ENCODE measurements at regions not wholly inside any gene's neighbourhood (a gene's known extent, or its start where the extent isn't known, plus 50 kb on each side); places are given as distances from the start of the nearest gene placed in this dataset.

GRCh38 chr11:70725278-70725677 is 326.9 kb downstream of the CTTN start:
- H3K36me3 Mint-ChIP-seq (ENCODE audit: low read depth, unreplicated experiment) = no peaks in the 10 kb centered on the region

GRCh38 chr11:70725739-70726138 is 327.4 kb downstream of the CTTN start:
- no peak for FAIRE-seq
- peaks cover 4% of the 10 kb centered on the region for H3K27me3 ChIP-seq (ENCODE audit: insufficient read depth, low read length)

More at GRCh38 chr11:70725278-70725677, 326.9 kb downstream of the CTTN start:
- H3K4me2 ChIP-seq (ENCODE audit: low read length) = no peak overlapping the region
- no peaks in the 10 kb centered on the region for H3K36me3 ChIP-seq (ENCODE audit: insufficient read depth, low read length)
- no peaks in the 10 kb centered on the region for H3K79me2 ChIP-seq (ENCODE audit: insufficient read depth, low read length)
- TF ChIP-seq EZH2 (IDR thresholded peaks at IDR 0.05; ENCODE audit: insufficient read depth, low read length) = no peak
- TF ChIP-seq CTCF (IDR thresholded peaks at IDR 0.05; ENCODE audit: insufficient read depth, low read depth, low read length) = no peak
- Mint-ChIP-seq H3K27me3 (ENCODE audit: low read depth, unreplicated experiment) (peaks cover 78% of the 10 kb centered on the region), H3K27ac (ENCODE audit: unreplicated experiment) (peak overlapping the region; percentile 37), H3K9me3 (ENCODE audit: unreplicated experiment) (peaks cover 8% of the 10 kb centered on the region), H3K4me1 (ENCODE audit: low read depth, unreplicated experiment) (no peaks in the 10 kb centered on the region), H3K4me3 (ENCODE audit: unreplicated experiment) (no peak overlapping the region)
- H3K27me3 ChIP-seq (ENCODE audit: insufficient read depth, low read length) = peaks cover 4% of the 10 kb centered on the region
- no peak overlapping the region for H3K9ac ChIP-seq (ENCODE audit: low read length)
- DNase-seq (ENCODE audit: low read depth) (no peak), FAIRE-seq (no peak)
- H4K20me1 ChIP-seq (ENCODE audit: insufficient read depth, low read length) = no peaks in the 10 kb centered on the region
- H3K4me3 ChIP-seq (ENCODE audit: insufficient read depth, low read depth, low read length) = no peak overlapping the region
- H3K9me3 ChIP-seq (ENCODE audit: insufficient read depth, low read depth, low read length) = no peaks in the 10 kb centered on the region
- H3K27ac ChIP-seq (ENCODE audit: low read depth, low read length) = no peak overlapping the region
- no peaks in the 10 kb centered on the region for H3K4me1 ChIP-seq (ENCODE audit: insufficient read depth, low read length)
- no peak overlapping the region for H2AFZ ChIP-seq (ENCODE audit: low read depth, low read length)

More at GRCh38 chr11:70725739-70726138, 327.4 kb downstream of the CTTN start:
- Mint-ChIP-seq H3K36me3 (ENCODE audit: low read depth, unreplicated experiment) (no peaks in the 10 kb centered on the region), H3K9me3 (ENCODE audit: unreplicated experiment) (peaks cover 8% of the 10 kb centered on the region), H3K27ac (ENCODE audit: unreplicated experiment) (no peak overlapping the region), H3K4me1 (ENCODE audit: low read depth, unreplicated experiment) (no peaks in the 10 kb centered on the region), H3K4me3 (ENCODE audit: unreplicated experiment) (no peak overlapping the region), H3K27me3 (ENCODE audit: low read depth, unreplicated experiment) (peaks cover 77% of the 10 kb centered on the region)
- Histone ChIP-seq H3K4me1 (ENCODE audit: insufficient read depth, low read length) (no peaks in the 10 kb centered on the region), H4K20me1 (ENCODE audit: insufficient read depth, low read length) (no peaks in the 10 kb centered on the region), H3K79me2 (ENCODE audit: insufficient read depth, low read length) (no peaks in the 10 kb centered on the region), H3K9me3 (ENCODE audit: insufficient read depth, low read depth, low read length) (no peaks in the 10 kb centered on the region), H3K4me3 (ENCODE audit: insufficient read depth, low read depth, low read length) (no peak overlapping the region), H3K4me2 (ENCODE audit: low read length) (no peak overlapping the region), H3K9ac (ENCODE audit: low read length) (no peak overlapping the region), H3K27ac (ENCODE audit: low read depth, low read length) (no peak overlapping the region), H2AFZ (ENCODE audit: low read depth, low read length) (no peak overlapping the region), H3K36me3 (ENCODE audit: insufficient read depth, low read length) (no peaks in the 10 kb centered on the region)
- TF ChIP-seq CTCF (IDR thresholded peaks at IDR 0.05; ENCODE audit: insufficient read depth, low read depth, low read length) (no peak), EZH2 (IDR thresholded peaks at IDR 0.05; ENCODE audit: insufficient read depth, low read length) (no peak)
- DNase-seq (ENCODE audit: low read depth) = no peak
